Natural killer cell treated with Interleukin-12 subunit alpha and Interleukin-12 subunit beta and Interleukin-15 and Interleukin-18, amount 100 ng/mL, for 72 hours (primary cell): ENCODE measurements at regions not wholly inside any gene's neighbourhood (a gene's known extent, or its start where the extent isn't known, plus 50 kb on each side); places are given as distances from the start of the nearest gene placed in this dataset.

Source experiments
- ATAC-seq, 2 donors: fragments of 150-1000 bp; cut with Tn5 transposase in 1 of 2; sonication (Bioruptor Pico), chemical (Tn5 transposase) in 1 of 2; 2 replicates each; pipeline ENCODE4 v1.10.0; 2021
- DNase-seq: peaks from one replicate; pipeline ENCODE4 v3.0.0; 2022; ENCODE audit warnings: low spot score
- H3K27ac Mint-ChIP-seq, 2 donors: 1 replicate in 1 of 2; 2 replicates in 1 of 2; pipeline ENCODE4 v1.8.0; 2022; ENCODE audit warnings: mixed read lengths in 2 of 2, mild to moderate bottlenecking in 1 of 2, moderate library complexity in 1 of 2
- H3K27me3 Mint-ChIP-seq, 2 donors: 1 replicate in 1 of 2; 2 replicates in 1 of 2; pipeline ENCODE4 v1.8.0; 2022; ENCODE audit warnings: mixed read lengths in 2 of 2
- H3K36me3 Mint-ChIP-seq: one replicate; pipeline ENCODE4 v1.8.0; 2022; ENCODE audit warnings: mixed read lengths
- H3K4me1 Mint-ChIP-seq, 2 donors: 1 replicate in 1 of 2; 2 replicates in 1 of 2; pipeline ENCODE4 v1.8.0; 2022; ENCODE audit warnings: low read depth in 2 of 2, mixed read lengths in 2 of 2, mild to moderate bottlenecking in 1 of 2
- H3K4me3 Mint-ChIP-seq: one replicate; pipeline ENCODE4 v1.8.0; 2022; ENCODE audit warnings: mixed read lengths
- H3K9me3 Mint-ChIP-seq: 2 replicates; pipeline ENCODE4 v1.8.0; 2022; ENCODE audit warnings: mixed read lengths

- Mint-ChIP-seq H3K4me1 (no peaks in the 10 kb centered on the region), H3K9me3 (peaks cover 4% of the 10 kb centered on the region), H3K36me3 (no peaks in the 10 kb centered on the region), H3K4me3 (no peak overlapping the region), H3K27ac (no peak overlapping the region), H3K27me3 (no peaks in the 10 kb centered on the region)
- ATAC-seq (no peak), DNase-seq (no peak)
Observed at GRCh38 chr2:145136702-145137101, 616.8 kb upstream of the ZEB2 start.

GRCh38 chr2:145126146-145126545 lies 606.2 kb upstream of the ZEB2 start:
- Mint-ChIP-seq H3K4me1 (no peaks in the 10 kb centered on the region), H3K4me3 (no peak overlapping the region), H3K36me3 (no peaks in the 10 kb centered on the region), H3K9me3 (no peaks in the 10 kb centered on the region), H3K27ac (no peak overlapping the region), H3K27me3 (peaks cover 3 to 5% of the 10 kb centered on the region in 2 donors)
- DNase-seq (no peak), ATAC-seq (no peak)

- Mint-ChIP-seq H3K4me1 (no peaks in the 10 kb centered on the region), H3K27ac (no peak overlapping the region), H3K27me3 (peaks cover 3 to 7% of the 10 kb centered on the region in 2 donors), H3K36me3 (no peaks in the 10 kb centered on the region), H3K4me3 (no peak overlapping the region), H3K9me3 (peaks cover under 1% of the 10 kb centered on the region)
- no peak for ATAC-seq
- no peak for DNase-seq
Observed at GRCh38 chr2:145124085-145124484, 604.2 kb upstream of the ZEB2 start.

- H3K9me3 Mint-ChIP-seq, result peaks cover 3% of the 10 kb centered on the region
- no peak overlapping the region for H3K4me3 Mint-ChIP-seq
- no peaks in the 10 kb centered on the region for H3K36me3 Mint-ChIP-seq
- peaks cover 5 to 11% of the 10 kb centered on the region in 2 donors for H3K27me3 Mint-ChIP-seq
- ATAC-seq (no peak), DNase-seq (no peak)
- H3K27ac Mint-ChIP-seq, result no peak overlapping the region
- H3K4me1 Mint-ChIP-seq, result no peaks in the 10 kb centered on the region
Observed at GRCh38 chr2:145123606-145124005, 603.7 kb upstream of the ZEB2 start.

- Mint-ChIP-seq H3K4me3 (no peak overlapping the region), H3K9me3 (peaks cover 3% of the 10 kb centered on the region), H3K27ac (no peak overlapping the region), H3K4me1 (no peaks in the 10 kb centered on the region), H3K36me3 (no peaks in the 10 kb centered on the region), H3K27me3 (peaks cover 5 to 11% of the 10 kb centered on the region in 2 donors)
- no peak for DNase-seq
- ATAC-seq, result no peak
Observed at GRCh38 chr2:145119225-145119624, 599.3 kb upstream of the ZEB2 start.

- Mint-ChIP-seq H3K4me3 (no peak overlapping the region), H3K27me3 (peaks cover 14 to 16% of the 10 kb centered on the region in 2 donors), H3K27ac (no peak overlapping the region), H3K9me3 (peaks cover 3% of the 10 kb centered on the region), H3K4me1 (no peaks in the 10 kb centered on the region), H3K36me3 (no peaks in the 10 kb centered on the region)
- ATAC-seq (no peak), DNase-seq (no peak)
Observed at GRCh38 chr2:145116834-145117725, 597.2 kb upstream of the ZEB2 start.

GRCh38 chr2:145116056-145116455 lies 596.1 kb upstream of the ZEB2 start:
- no peak for DNase-seq
- H3K36me3 Mint-ChIP-seq, result no peaks in the 10 kb centered on the region
- no peak for ATAC-seq
- no peak overlapping the region for H3K27ac Mint-ChIP-seq
- H3K27me3 Mint-ChIP-seq, result peaks cover 16 to 17% of the 10 kb centered on the region in 2 donors
- H3K4me1 Mint-ChIP-seq, result no peaks in the 10 kb centered on the region
- H3K9me3 Mint-ChIP-seq, result peaks cover 3% of the 10 kb centered on the region
- H3K4me3 Mint-ChIP-seq, result no peak overlapping the region

GRCh38 chr2:145114726-145115125 lies 594.8 kb upstream of the ZEB2 start:
- Mint-ChIP-seq H3K4me3 (no peak overlapping the region), H3K27ac (no peak overlapping the region), H3K36me3 (no peaks in the 10 kb centered on the region), H3K9me3 (peaks cover 3% of the 10 kb centered on the region), H3K4me1 (no peaks in the 10 kb centered on the region), H3K27me3 (peaks cover 16 to 20% of the 10 kb centered on the region in 2 donors)
- DNase-seq (no peak), ATAC-seq (no peak)

- Mint-ChIP-seq H3K4me1 (no peaks in the 10 kb centered on the region), H3K27me3 (peaks cover 10 to 19% of the 10 kb centered on the region in 2 donors), H3K4me3 (no peak overlapping the region), H3K27ac (no peak overlapping the region), H3K36me3 (no peaks in the 10 kb centered on the region), H3K9me3 (no peaks in the 10 kb centered on the region)
- ATAC-seq (no peak), DNase-seq (no peak)
Observed at GRCh38 chr2:145112467-145112866, 592.5 kb upstream of the ZEB2 start.

GRCh38 chr2:145110668-145111356 lies 590.9 kb upstream of the ZEB2 start:
- H3K4me3 Mint-ChIP-seq, result no peak overlapping the region

GRCh38 chr2:145108959-145109710 lies 589.2 kb upstream of the ZEB2 start:
- ATAC-seq, result no peak
- H3K36me3 Mint-ChIP-seq, result no peaks in the 10 kb centered on the region
- H3K4me1 Mint-ChIP-seq, result no peaks in the 10 kb centered on the region
- H3K27ac Mint-ChIP-seq, result no peak overlapping the region
- no peaks in the 10 kb centered on the region for H3K9me3 Mint-ChIP-seq
- no peak for DNase-seq
- H3K27me3 Mint-ChIP-seq, result peaks cover 15 to 19% of the 10 kb centered on the region in 2 donors
- no peak overlapping the region for H3K4me3 Mint-ChIP-seq

More at GRCh38 chr2:145110668-145111356, 590.9 kb upstream of the ZEB2 start:
- H3K27ac Mint-ChIP-seq, result no peak overlapping the region
- no peaks in the 10 kb centered on the region for H3K4me1 Mint-ChIP-seq
- H3K36me3 Mint-ChIP-seq, result no peaks in the 10 kb centered on the region
- DNase-seq (no peak), ATAC-seq (no peak)
- H3K9me3 Mint-ChIP-seq, result no peaks in the 10 kb centered on the region
- H3K27me3 Mint-ChIP-seq, result peaks cover 10 to 19% of the 10 kb centered on the region in 2 donors

GRCh38 chr2:145108361-145108778 lies 588.5 kb upstream of the ZEB2 start:
- Mint-ChIP-seq H3K4me3 (no peak overlapping the region), H3K4me1 (no peaks in the 10 kb centered on the region), H3K27me3 (peaks cover 9 to 14% of the 10 kb centered on the region in 2 donors), H3K9me3 (no peaks in the 10 kb centered on the region), H3K27ac (no peak overlapping the region), H3K36me3 (no peaks in the 10 kb centered on the region)
- ATAC-seq (no peak), DNase-seq (no peak)

GRCh38 chr2:145106293-145106692 lies 586.4 kb upstream of the ZEB2 start:
- Mint-ChIP-seq H3K27me3 (peaks cover 6 to 7% of the 10 kb centered on the region in 2 donors), H3K4me3 (no peak overlapping the region), H3K9me3 (no peaks in the 10 kb centered on the region), H3K36me3 (no peaks in the 10 kb centered on the region), H3K4me1 (no peaks in the 10 kb centered on the region), H3K27ac (no peak overlapping the region)
- DNase-seq, result no peak
- no peak for ATAC-seq

- Mint-ChIP-seq H3K36me3 (no peaks in the 10 kb centered on the region), H3K27ac (no peak overlapping the region), H3K27me3 (peaks cover 4 to 16% of the 10 kb centered on the region in 2 donors), H3K9me3 (no peaks in the 10 kb centered on the region), H3K4me3 (no peak overlapping the region), H3K4me1 (no peaks in the 10 kb centered on the region)
- no peak for DNase-seq
- no peak for ATAC-seq
Observed at GRCh38 chr2:145102706-145103105, 582.8 kb upstream of the ZEB2 start.
